ENCODE measurements at regions not wholly inside any gene's neighbourhood (a gene's known extent, or its start where the extent isn't known, plus 50 kb on each side); places are given as distances from the start of the nearest gene placed in this dataset.

- no peak for DNase-seq
These were observed 67.9 kb upstream of the CDH4 start for GRCh38 chr20:61184194-61184593.

GRCh38 chr20:61185181-61185580 is 66.9 kb upstream of the CDH4 start:
- DNase-seq: no peak

GRCh38 chr20:61185841-61186601 is 66.0 kb upstream of the CDH4 start:
- DNase-seq: no peak

GRCh38 chr20:61186771-61187472 is 65.1 kb upstream of the CDH4 start:
- DNase-seq: no peak

- DNase-seq: no peak
These were observed 62.5 kb upstream of the CDH4 start for GRCh38 chr20:61189534-61189933.

- no peak for DNase-seq
These were observed 61.0 kb upstream of the CDH4 start for GRCh38 chr20:61191096-61191495.

GRCh38 chr20:61192337-61192950 is 59.6 kb upstream of the CDH4 start:
- no peak for DNase-seq

GRCh38 chr20:61193164-61193563 is 58.9 kb upstream of the CDH4 start:
- no peak for DNase-seq

Data from inflammatory macrophage (primary cell).